IMR-90 (cell line): ENCODE measurements at regions not wholly inside any gene's neighbourhood (a gene's known extent, or its start where the extent isn't known, plus 50 kb on each side); places are given as distances from the start of the nearest gene placed in this dataset.

Source experiments
- BHLHE40 ChIP-seq: fragments of 150-350 bp; IDR thresholded peaks from 2 replicates; pipeline ENCODE4 v1.6.1; 2016; ENCODE audit warnings: mild to moderate bottlenecking, low read depth, low read length
- CEBPB ChIP-seq: IDR thresholded peaks from 2 replicates; pipeline ENCODE4 v1.6.1; 2012; ENCODE audit warnings: low read depth, low read length, improper control_type of control experiment
- FOS ChIP-seq: fragments of 150-350 bp; IDR thresholded peaks from 2 replicates; pipeline ENCODE4 v1.6.1; 2016; ENCODE audit warnings: low read depth, low read length
- MAZ ChIP-seq: IDR thresholded peaks from 2 replicates; pipeline ENCODE4 v1.6.1; 2012; ENCODE audit warnings: low read depth, mild to moderate bottlenecking, low read length, improper control_type of control experiment, moderate library complexity, borderline replicate concordance
- MXI1 ChIP-seq: IDR thresholded peaks from 2 replicates; pipeline ENCODE4 v1.6.1; 2012; ENCODE audit warnings: low read depth, mild to moderate bottlenecking, low read length, moderate library complexity, borderline replicate concordance
- NFE2L2 ChIP-seq: fragments of 150-350 bp; IDR thresholded peaks from 2 replicates; pipeline ENCODE4 v1.6.1; 2016; ENCODE audit warnings: low read depth, mild to moderate bottlenecking, low read length
- POLR2A ChIP-seq: IDR thresholded peaks from 2 replicates; pipeline ENCODE4 v1.6.1; 2012; ENCODE audit warnings: mild to moderate bottlenecking, low read depth, low read length
- RAD21 ChIP-seq: IDR thresholded peaks from 2 replicates; pipeline ENCODE4 v1.6.1; 2012; ENCODE audit warnings: low read length, improper control_type of control experiment
- RCOR1 ChIP-seq: IDR thresholded peaks from 2 replicates; pipeline ENCODE4 v1.6.1; 2012; ENCODE audit warnings: mild to moderate bottlenecking, low read length, improper control_type of control experiment; ENCODE audit not compliant: insufficient replicate concordance
- RFX5 ChIP-seq: IDR thresholded peaks from 2 replicates; pipeline ENCODE4 v1.8.0; 2012; ENCODE audit warnings: low read depth, mild to moderate bottlenecking, low read length, moderate library complexity
- SMC3 ChIP-seq: fragments of 150-350 bp; IDR thresholded peaks from 2 replicates; pipeline ENCODE4 v1.6.1; 2016; ENCODE audit warnings: low read depth, mild to moderate bottlenecking, antibody characterized with exemption, low read length, moderate library complexity
- TF ChIP-seq, protein P1 (sequence below): conservative IDR thresholded peaks from 2 replicates; pipeline ENCODE4 v1.5.1; 2012; ENCODE audit warnings: mild to moderate bottlenecking, low read depth, low read length, improper control_type of control experiment
- TF ChIP-seq, protein P2 (sequence below): fragments of 150-350 bp; IDR thresholded peaks from 2 replicates; pipeline ENCODE4 v1.6.1; 2016; ENCODE audit warnings: low read depth, mild to moderate bottlenecking, low read length, moderate library complexity, borderline replicate concordance
- TF ChIP-seq, protein P3 (sequence below): fragments of 150-350 bp; IDR thresholded peaks from 2 replicates; pipeline ENCODE4 v1.6.1; 2017; ENCODE audit warnings: mild to moderate bottlenecking, antibody characterized with exemption, low read length, low read depth

DNA sequence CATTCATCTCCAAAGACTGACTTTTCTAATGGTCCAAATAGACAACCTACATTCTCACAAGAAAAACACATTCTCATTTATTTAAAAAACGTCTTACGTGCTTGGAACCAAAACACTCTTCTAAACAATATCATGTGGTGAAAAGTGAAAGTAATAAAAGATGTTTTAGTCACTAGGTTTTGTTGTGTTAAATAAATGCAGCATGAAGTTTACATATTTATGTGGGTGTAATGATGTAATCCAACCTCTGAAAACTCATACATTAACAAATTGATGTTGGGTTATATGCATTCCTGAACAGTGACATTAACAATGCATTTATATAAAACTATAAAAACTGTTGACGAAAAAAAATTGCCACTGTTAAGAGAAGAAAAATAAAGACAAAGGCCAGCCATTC is 55.1 kb upstream of the ACVR2A start:
- TF ChIP-seq, protein P1, sequence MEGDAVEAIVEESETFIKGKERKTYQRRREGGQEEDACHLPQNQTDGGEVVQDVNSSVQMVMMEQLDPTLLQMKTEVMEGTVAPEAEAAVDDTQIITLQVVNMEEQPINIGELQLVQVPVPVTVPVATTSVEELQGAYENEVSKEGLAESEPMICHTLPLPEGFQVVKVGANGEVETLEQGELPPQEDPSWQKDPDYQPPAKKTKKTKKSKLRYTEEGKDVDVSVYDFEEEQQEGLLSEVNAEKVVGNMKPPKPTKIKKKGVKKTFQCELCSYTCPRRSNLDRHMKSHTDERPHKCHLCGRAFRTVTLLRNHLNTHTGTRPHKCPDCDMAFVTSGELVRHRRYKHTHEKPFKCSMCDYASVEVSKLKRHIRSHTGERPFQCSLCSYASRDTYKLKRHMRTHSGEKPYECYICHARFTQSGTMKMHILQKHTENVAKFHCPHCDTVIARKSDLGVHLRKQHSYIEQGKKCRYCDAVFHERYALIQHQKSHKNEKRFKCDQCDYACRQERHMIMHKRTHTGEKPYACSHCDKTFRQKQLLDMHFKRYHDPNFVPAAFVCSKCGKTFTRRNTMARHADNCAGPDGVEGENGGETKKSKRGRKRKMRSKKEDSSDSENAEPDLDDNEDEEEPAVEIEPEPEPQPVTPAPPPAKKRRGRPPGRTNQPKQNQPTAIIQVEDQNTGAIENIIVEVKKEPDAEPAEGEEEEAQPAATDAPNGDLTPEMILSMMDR = no peak
- TF ChIP-seq, protein P2, sequence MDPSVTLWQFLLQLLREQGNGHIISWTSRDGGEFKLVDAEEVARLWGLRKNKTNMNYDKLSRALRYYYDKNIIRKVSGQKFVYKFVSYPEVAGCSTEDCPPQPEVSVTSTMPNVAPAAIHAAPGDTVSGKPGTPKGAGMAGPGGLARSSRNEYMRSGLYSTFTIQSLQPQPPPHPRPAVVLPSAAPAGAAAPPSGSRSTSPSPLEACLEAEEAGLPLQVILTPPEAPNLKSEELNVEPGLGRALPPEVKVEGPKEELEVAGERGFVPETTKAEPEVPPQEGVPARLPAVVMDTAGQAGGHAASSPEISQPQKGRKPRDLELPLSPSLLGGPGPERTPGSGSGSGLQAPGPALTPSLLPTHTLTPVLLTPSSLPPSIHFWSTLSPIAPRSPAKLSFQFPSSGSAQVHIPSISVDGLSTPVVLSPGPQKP = no peak
- TF ChIP-seq POLR2A (no peak), RAD21 (no peak), FOS (no peak), MXI1 (no peak), RCOR1 (no peak), BHLHE40 (no peak), MAZ (no peak), CEBPB (peak; percentile 33; the same call in 1 of the 2 replicates), RFX5 (no peak), NFE2L2 (no peak), SMC3 (no peak)
- TF ChIP-seq, protein P3, sequence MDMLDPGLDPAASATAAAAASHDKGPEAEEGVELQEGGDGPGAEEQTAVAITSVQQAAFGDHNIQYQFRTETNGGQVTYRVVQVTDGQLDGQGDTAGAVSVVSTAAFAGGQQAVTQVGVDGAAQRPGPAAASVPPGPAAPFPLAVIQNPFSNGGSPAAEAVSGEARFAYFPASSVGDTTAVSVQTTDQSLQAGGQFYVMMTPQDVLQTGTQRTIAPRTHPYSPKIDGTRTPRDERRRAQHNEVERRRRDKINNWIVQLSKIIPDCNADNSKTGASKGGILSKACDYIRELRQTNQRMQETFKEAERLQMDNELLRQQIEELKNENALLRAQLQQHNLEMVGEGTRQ = no peak
